GM21447 (cell line): ENCODE measurements at regions not wholly inside any gene's neighbourhood (a gene's known extent, or its start where the extent isn't known, plus 50 kb on each side); places are given as distances from the start of the nearest gene placed in this dataset.

Source experiments
- ATAC-seq: cut with Tn5 transposase; IDR thresholded peaks from one replicate; pipeline ENCODE4 v1.9.1; 2021; ENCODE audit not compliant: unreplicated experiment

DNA sequence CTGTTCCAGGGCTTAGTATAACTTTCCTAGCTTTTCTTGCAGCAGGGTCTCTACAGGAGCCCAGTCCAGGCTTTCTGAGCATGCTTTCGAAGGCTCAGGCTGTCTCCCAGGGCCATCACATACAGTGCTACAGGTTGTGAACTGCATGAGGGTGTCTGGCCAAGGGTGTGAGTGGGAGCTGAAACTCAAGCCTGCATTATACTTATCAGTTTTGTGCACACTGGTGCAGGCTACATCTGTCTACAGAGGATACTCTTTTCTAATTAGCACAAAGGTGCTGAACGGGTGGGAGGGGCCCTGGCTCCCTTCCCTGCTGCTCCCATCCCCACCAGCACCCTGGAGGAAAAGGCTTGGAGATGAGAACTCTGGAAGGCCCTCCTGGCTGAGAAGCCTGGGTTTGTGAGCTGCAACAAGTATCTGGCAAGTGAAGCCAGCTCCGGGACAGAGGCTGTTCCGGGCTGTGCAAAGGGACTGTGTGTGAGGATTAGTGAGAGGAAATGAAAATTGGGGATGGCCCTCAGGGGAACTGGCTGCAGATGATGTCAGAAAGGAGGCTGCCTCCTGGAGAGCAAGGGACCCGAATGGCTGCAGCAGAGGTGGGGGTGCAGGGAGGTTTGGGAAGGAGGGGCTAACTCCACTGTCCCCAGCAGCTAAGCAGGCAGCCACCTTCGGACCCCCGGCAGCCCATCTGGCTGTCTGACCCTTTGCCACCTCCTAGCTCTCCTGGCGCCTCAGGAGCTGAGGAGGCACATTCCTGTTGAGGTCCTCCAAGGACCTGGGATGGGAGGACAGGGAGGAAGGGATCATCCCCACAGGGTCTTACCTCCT is 68.5 kb downstream of the EFNB1 start:
- no peak for ATAC-seq

DNA sequence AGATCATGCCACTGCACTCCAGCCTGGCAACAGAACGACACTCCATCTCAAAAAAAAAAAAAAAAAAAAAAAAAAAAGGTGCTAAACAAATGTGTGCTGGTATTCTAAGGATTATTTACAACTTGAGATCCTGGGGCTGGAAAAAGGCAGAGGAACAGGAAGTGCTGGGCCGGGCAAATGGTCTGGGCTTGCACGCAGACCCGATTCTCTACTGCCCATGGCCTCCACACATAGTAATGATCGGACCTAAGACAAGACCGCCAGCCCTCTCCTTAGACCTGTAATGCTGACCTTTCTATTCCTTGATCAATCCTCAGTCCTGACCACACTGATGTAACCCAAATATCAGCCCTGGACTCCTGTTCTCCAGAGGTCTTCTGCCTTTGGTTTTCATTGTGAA is 67.8 kb downstream of the EFNB1 start:
- no peak for ATAC-seq

- no peak for ATAC-seq
Observed at GRCh38 chrX:68895778-68896177, 67.0 kb downstream of the EFNB1 start.

GRCh38 chrX:68895341-68895755 is 66.5 kb downstream of the EFNB1 start:
- no peak for ATAC-seq

GRCh38 chrX:68894513-68895340 is 65.9 kb downstream of the EFNB1 start:
- no peak for ATAC-seq

- ATAC-seq = no peak
Observed at GRCh38 chrX:68894142-68894512, 65.3 kb downstream of the EFNB1 start.

- no peak for ATAC-seq
Observed at GRCh38 chrX:68892651-68893050, 63.8 kb downstream of the EFNB1 start.

DNA sequence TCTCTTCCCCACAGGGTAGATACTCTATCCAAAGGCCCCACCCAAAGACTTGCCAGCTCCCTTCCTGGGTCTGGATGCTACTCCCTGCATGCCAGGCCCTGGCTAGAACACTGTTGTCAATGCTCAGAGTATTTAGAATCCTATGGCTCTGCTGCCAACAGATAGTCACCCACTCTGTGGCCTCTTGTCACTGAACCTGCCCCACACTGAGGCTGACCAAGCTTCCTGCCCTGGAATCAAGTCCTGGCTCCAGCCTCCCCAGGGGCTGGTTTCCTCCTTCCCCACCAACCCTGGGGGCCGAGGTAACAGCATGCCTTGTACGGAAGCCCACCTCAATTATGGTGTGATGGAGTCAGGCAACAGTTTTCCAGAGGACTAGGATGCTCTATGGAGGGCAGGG is 63.3 kb downstream of the EFNB1 start:
- ATAC-seq = no peak
